ENCODE measurements at regions not wholly inside any gene's neighbourhood (a gene's known extent, or its start where the extent isn't known, plus 50 kb on each side); places are given as distances from the start of the nearest gene placed in this dataset.

GRCh38 chr2:7825591-7826312 is 856.1 kb upstream of the ID2 start:
- Histone ChIP-seq H3K27me3 (ENCODE audit: control insufficient read depth in 2 of 2, insufficient read depth in 2 of 2, low read length in 2 of 2) (no peaks in the 10 kb centered on the region), H3K4me3 (ENCODE audit: low read length in 2 of 2) (no peak overlapping the region), H3K4me1 (ENCODE audit: control insufficient read depth in 2 of 2, insufficient read depth in 2 of 2, low read length in 2 of 2) (no peaks in the 10 kb centered on the region), H3K36me3 (ENCODE audit: control insufficient read depth in 2 of 2, insufficient read depth in 2 of 2, low read length in 2 of 2) (no peaks in the 10 kb centered on the region), H3K9me3 (ENCODE audit: control insufficient read depth in 2 of 2, low read length in 2 of 2) (no peaks in the 10 kb centered on the region), H3K9ac (ENCODE audit: low read depth in 1 of 2, low read length in 2 of 2) (no peak overlapping the region), H3K27ac (ENCODE audit: low read depth in 2 of 2, low read length in 2 of 2) (no peak overlapping the region)

- Histone ChIP-seq H3K9me3 (ENCODE audit: control insufficient read depth in 2 of 2, low read length in 2 of 2) (no peaks in the 10 kb centered on the region), H3K36me3 (ENCODE audit: control insufficient read depth in 2 of 2, insufficient read depth in 2 of 2, low read length in 2 of 2) (no peaks in the 10 kb centered on the region), H3K27ac (ENCODE audit: low read depth in 2 of 2, low read length in 2 of 2) (no peak overlapping the region), H3K9ac (ENCODE audit: low read depth in 1 of 2, low read length in 2 of 2) (no peak overlapping the region), H3K4me1 (ENCODE audit: control insufficient read depth in 2 of 2, insufficient read depth in 2 of 2, low read length in 2 of 2) (no peaks in the 10 kb centered on the region), H3K4me3 (ENCODE audit: low read length in 2 of 2) (no peak overlapping the region), H3K27me3 (ENCODE audit: control insufficient read depth in 2 of 2, insufficient read depth in 2 of 2, low read length in 2 of 2) (no peaks in the 10 kb centered on the region)
Observed at GRCh38 chr2:7826656-7827055, 855.2 kb upstream of the ID2 start.

- Histone ChIP-seq H3K9me3 (ENCODE audit: control insufficient read depth in 2 of 2, low read length in 2 of 2) (no peaks in the 10 kb centered on the region), H3K9ac (ENCODE audit: low read depth in 1 of 2, low read length in 2 of 2) (no peak overlapping the region), H3K4me1 (ENCODE audit: control insufficient read depth in 2 of 2, insufficient read depth in 2 of 2, low read length in 2 of 2) (no peaks in the 10 kb centered on the region), H3K27me3 (ENCODE audit: control insufficient read depth in 2 of 2, insufficient read depth in 2 of 2, low read length in 2 of 2) (no peaks in the 10 kb centered on the region), H3K27ac (ENCODE audit: low read depth in 2 of 2, low read length in 2 of 2) (no peak overlapping the region), H3K4me3 (ENCODE audit: low read length in 2 of 2) (no peak overlapping the region), H3K36me3 (ENCODE audit: control insufficient read depth in 2 of 2, insufficient read depth in 2 of 2, low read length in 2 of 2) (no peaks in the 10 kb centered on the region)
Observed at GRCh38 chr2:7829241-7829640, 852.6 kb upstream of the ID2 start.

- Histone ChIP-seq H3K36me3 (ENCODE audit: control insufficient read depth in 2 of 2, insufficient read depth in 2 of 2, low read length in 2 of 2) (no peaks in the 10 kb centered on the region), H3K9ac (ENCODE audit: low read depth in 1 of 2, low read length in 2 of 2) (no peak overlapping the region), H3K27me3 (ENCODE audit: control insufficient read depth in 2 of 2, insufficient read depth in 2 of 2, low read length in 2 of 2) (no peaks in the 10 kb centered on the region), H3K4me3 (ENCODE audit: low read length in 2 of 2) (no peak overlapping the region), H3K9me3 (ENCODE audit: control insufficient read depth in 2 of 2, low read length in 2 of 2) (no peaks in the 10 kb centered on the region), H3K4me1 (ENCODE audit: control insufficient read depth in 2 of 2, insufficient read depth in 2 of 2, low read length in 2 of 2) (no peaks in the 10 kb centered on the region), H3K27ac (ENCODE audit: low read depth in 2 of 2, low read length in 2 of 2) (no peak overlapping the region)
Observed at GRCh38 chr2:7830616-7831015, 851.2 kb upstream of the ID2 start.

GRCh38 chr2:7835151-7835550 is 846.7 kb upstream of the ID2 start:
- Histone ChIP-seq H3K27ac (ENCODE audit: low read depth in 2 of 2, low read length in 2 of 2) (no peak overlapping the region), H3K9ac (ENCODE audit: low read depth in 1 of 2, low read length in 2 of 2) (no peak overlapping the region), H3K27me3 (ENCODE audit: control insufficient read depth in 2 of 2, insufficient read depth in 2 of 2, low read length in 2 of 2) (no peaks in the 10 kb centered on the region), H3K4me1 (ENCODE audit: control insufficient read depth in 2 of 2, insufficient read depth in 2 of 2, low read length in 2 of 2) (no peaks in the 10 kb centered on the region), H3K36me3 (ENCODE audit: control insufficient read depth in 2 of 2, insufficient read depth in 2 of 2, low read length in 2 of 2) (no peaks in the 10 kb centered on the region), H3K4me3 (ENCODE audit: low read length in 2 of 2) (no peak overlapping the region), H3K9me3 (ENCODE audit: control insufficient read depth in 2 of 2, low read length in 2 of 2) (no peaks in the 10 kb centered on the region)

DNA sequence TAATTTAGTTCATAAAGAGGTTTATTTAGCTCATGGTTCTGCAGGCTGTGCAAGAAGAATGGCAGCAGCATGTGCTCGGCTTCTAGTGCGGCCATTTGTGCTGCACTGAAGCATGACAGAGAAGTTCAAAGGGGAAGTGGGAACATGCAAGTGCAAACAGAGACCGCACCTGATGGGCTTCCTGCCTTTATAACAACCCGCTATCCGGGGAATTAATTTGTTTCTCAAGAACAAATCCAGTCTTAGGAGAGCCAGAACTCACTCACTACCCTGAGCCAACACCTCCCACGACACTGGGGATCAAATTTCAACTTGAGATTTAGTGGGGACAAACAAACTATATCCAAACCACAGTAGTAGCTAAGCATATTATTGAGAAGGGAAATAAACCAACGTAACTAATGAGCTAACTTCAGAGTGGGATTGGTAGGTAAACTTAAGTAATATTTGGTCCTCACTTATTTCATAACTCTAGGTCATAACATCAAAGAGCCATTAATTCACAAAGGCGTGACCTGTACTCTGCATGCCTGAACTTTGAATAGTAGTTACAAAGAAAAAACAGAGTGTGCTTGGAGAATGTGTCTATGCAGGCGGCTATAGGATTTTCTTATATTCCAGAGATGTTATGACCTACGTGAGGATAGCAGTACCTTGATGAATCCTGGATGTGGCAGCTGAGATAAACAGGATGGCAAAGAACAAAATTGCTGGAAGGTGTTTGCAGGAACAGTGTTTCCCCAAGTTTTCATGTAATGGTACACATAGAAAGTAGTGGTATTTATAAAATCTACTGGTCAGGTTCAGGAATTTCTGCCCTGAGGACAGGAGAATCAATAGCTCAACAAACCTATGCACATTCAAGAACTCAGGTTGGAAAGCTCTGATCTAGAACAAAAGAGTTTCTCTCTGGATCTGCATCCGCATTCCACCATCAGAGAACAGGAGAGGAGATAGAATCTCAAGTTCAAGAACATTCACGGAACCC is 845.9 kb upstream of the ID2 start:
- Histone ChIP-seq H3K36me3 (ENCODE audit: control insufficient read depth in 2 of 2, insufficient read depth in 2 of 2, low read length in 2 of 2) (no peaks in the 10 kb centered on the region), H3K4me3 (ENCODE audit: low read length in 2 of 2) (no peak overlapping the region), H3K9ac (ENCODE audit: low read depth in 1 of 2, low read length in 2 of 2) (no peak overlapping the region), H3K27me3 (ENCODE audit: control insufficient read depth in 2 of 2, insufficient read depth in 2 of 2, low read length in 2 of 2) (no peaks in the 10 kb centered on the region), H3K4me1 (ENCODE audit: control insufficient read depth in 2 of 2, insufficient read depth in 2 of 2, low read length in 2 of 2) (no peaks in the 10 kb centered on the region), H3K9me3 (ENCODE audit: control insufficient read depth in 2 of 2, low read length in 2 of 2) (no peaks in the 10 kb centered on the region), H3K27ac (ENCODE audit: low read depth in 2 of 2, low read length in 2 of 2) (no peak overlapping the region)

- no peak overlapping the region for H3K4me3 ChIP-seq (ENCODE audit: low read length in 2 of 2)
- no peak overlapping the region for H3K27ac ChIP-seq (ENCODE audit: low read depth in 2 of 2, low read length in 2 of 2)
- no peaks in the 10 kb centered on the region for H3K27me3 ChIP-seq (ENCODE audit: control insufficient read depth in 2 of 2, insufficient read depth in 2 of 2, low read length in 2 of 2)
- no peaks in the 10 kb centered on the region for H3K9me3 ChIP-seq (ENCODE audit: control insufficient read depth in 2 of 2, low read length in 2 of 2)
- H3K9ac ChIP-seq (ENCODE audit: low read depth in 1 of 2, low read length in 2 of 2): no peak overlapping the region
- no peaks in the 10 kb centered on the region for H3K4me1 ChIP-seq (ENCODE audit: control insufficient read depth in 2 of 2, insufficient read depth in 2 of 2, low read length in 2 of 2)
- no peaks in the 10 kb centered on the region for H3K36me3 ChIP-seq (ENCODE audit: control insufficient read depth in 2 of 2, insufficient read depth in 2 of 2, low read length in 2 of 2)
Observed at GRCh38 chr2:7837237-7837760, 844.6 kb upstream of the ID2 start.

DNA sequence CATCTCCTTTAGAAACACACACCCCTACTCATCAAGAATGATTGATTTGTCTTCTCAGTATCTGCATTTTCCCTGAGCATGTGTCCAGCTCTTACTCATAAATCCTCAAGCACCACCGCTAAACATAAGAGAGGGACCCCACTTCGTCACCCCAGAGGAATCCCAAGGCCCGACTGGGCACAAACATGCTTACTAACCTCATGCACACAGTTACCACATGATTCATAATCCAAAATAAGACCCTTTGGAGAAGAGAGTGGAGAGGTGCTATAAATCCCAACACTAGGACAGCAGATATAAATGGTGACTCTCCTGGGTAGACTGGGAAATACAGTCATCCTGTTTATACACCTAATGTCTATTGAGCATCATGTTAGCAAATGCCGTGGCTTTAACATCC is 843.2 kb upstream of the ID2 start:
- Histone ChIP-seq H3K4me1 (ENCODE audit: control insufficient read depth in 2 of 2, insufficient read depth in 2 of 2, low read length in 2 of 2) (no peaks in the 10 kb centered on the region), H3K9me3 (ENCODE audit: control insufficient read depth in 2 of 2, low read length in 2 of 2) (no peaks in the 10 kb centered on the region), H3K27me3 (ENCODE audit: control insufficient read depth in 2 of 2, insufficient read depth in 2 of 2, low read length in 2 of 2) (no peaks in the 10 kb centered on the region), H3K9ac (ENCODE audit: low read depth in 1 of 2, low read length in 2 of 2) (no peak overlapping the region), H3K36me3 (ENCODE audit: control insufficient read depth in 2 of 2, insufficient read depth in 2 of 2, low read length in 2 of 2) (no peaks in the 10 kb centered on the region), H3K27ac (ENCODE audit: low read depth in 2 of 2, low read length in 2 of 2) (no peak overlapping the region), H3K4me3 (ENCODE audit: low read length in 2 of 2) (no peak overlapping the region)

DNA sequence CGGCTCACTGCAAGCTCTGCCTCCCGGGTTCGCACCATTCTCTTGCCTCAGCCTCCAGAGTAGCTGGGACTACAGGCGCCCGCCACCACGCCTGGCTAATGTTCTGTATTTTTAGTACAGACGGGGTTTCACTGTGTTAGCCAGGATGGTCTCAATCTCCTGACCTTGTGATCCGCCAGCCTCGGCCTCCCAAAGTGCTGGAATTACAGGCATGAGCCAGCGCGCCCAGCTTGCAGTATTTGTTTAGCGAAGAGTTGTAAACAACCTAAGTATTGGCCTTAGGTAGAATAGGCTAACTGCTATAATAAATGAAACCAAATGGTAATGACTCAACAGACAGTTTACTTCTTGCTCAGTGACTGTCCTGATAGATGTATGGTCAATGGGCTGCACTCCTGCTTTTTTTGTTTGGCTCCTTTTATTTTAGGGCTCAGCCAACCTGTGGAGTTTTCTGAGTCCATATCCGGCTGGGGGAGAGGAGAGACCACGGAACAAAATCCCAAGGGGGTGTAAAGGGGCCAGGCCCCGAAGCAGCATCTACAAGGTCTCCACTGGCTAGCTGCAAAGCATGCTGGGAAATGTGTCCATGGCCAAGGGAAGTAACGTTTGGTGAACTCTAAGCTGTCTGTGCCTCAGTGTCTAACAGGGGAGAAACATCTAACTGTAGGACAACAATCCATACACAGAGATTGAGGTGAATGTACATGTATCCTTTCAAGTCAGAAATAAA is 841.0 kb upstream of the ID2 start:
- no peak overlapping the region for H3K27ac ChIP-seq (ENCODE audit: low read depth in 2 of 2, low read length in 2 of 2)

GRCh38 chr2:7841751-7842150 is 840.1 kb upstream of the ID2 start:
- Histone ChIP-seq H3K27ac (ENCODE audit: low read depth in 2 of 2, low read length in 2 of 2) (no peak overlapping the region), H3K4me1 (ENCODE audit: control insufficient read depth in 2 of 2, insufficient read depth in 2 of 2, low read length in 2 of 2) (no peaks in the 10 kb centered on the region), H3K4me3 (ENCODE audit: low read length in 2 of 2) (no peak overlapping the region), H3K36me3 (ENCODE audit: control insufficient read depth in 2 of 2, insufficient read depth in 2 of 2, low read length in 2 of 2) (no peaks in the 10 kb centered on the region), H3K9me3 (ENCODE audit: control insufficient read depth in 2 of 2, low read length in 2 of 2) (no peaks in the 10 kb centered on the region), H3K9ac (ENCODE audit: low read depth in 1 of 2, low read length in 2 of 2) (no peak overlapping the region), H3K27me3 (ENCODE audit: control insufficient read depth in 2 of 2, insufficient read depth in 2 of 2, low read length in 2 of 2) (no peaks in the 10 kb centered on the region)

More for the DNA sequence above, 841.0 kb upstream of the ID2 start:
- Histone ChIP-seq H3K36me3 (ENCODE audit: control insufficient read depth in 2 of 2, insufficient read depth in 2 of 2, low read length in 2 of 2) (no peaks in the 10 kb centered on the region), H3K9ac (ENCODE audit: low read depth in 1 of 2, low read length in 2 of 2) (no peak overlapping the region), H3K4me1 (ENCODE audit: control insufficient read depth in 2 of 2, insufficient read depth in 2 of 2, low read length in 2 of 2) (no peaks in the 10 kb centered on the region), H3K27me3 (ENCODE audit: control insufficient read depth in 2 of 2, insufficient read depth in 2 of 2, low read length in 2 of 2) (no peaks in the 10 kb centered on the region), H3K9me3 (ENCODE audit: control insufficient read depth in 2 of 2, low read length in 2 of 2) (no peaks in the 10 kb centered on the region), H3K4me3 (ENCODE audit: low read length in 2 of 2) (no peak overlapping the region)
